ENCODE measurements at regions not wholly inside any gene's neighbourhood (a gene's known extent, or its start where the extent isn't known, plus 50 kb on each side); places are given as distances from the start of the nearest gene placed in this dataset.

GRCh38 chr2:191748528-191749180 lies 70.7 kb downstream of the NABP1 start (continued):
- TF ChIP-seq MLLT1 (IDR thresholded peaks at IDR 0.05) = no peak
- no peak for TF ChIP-seq STAT3 (IDR thresholded peaks at IDR 0.05; ENCODE audit: low read depth, low read length)
- TF ChIP-seq TAF1 (IDR thresholded peaks at IDR 0.05; ENCODE audit: borderline replicate concordance, low read depth, low read length) = no peak
- no peak for TF ChIP-seq ZBTB40 (IDR thresholded peaks at IDR 0.05; ENCODE audit: borderline replicate concordance)
- TF ChIP-seq RFX5 (IDR thresholded peaks at IDR 0.05; ENCODE audit: low read depth, low read length) = no peak

- H2AFZ ChIP-seq (ENCODE audit: control insufficient read depth, low read depth, low read length) = peak overlapping the region; percentile 41; the same call in 1 of the 2 replicates
- no peak overlapping the region for H3K9ac ChIP-seq (ENCODE audit: control insufficient read depth, insufficient read depth, low read length)
- ChIA-PET CTCF (interaction anchor here (0.5 to 3.9 kb wide), 5 partner anchors 9 to 1468 kb away, joined by 3 to 32 read pairs (median 3); no protein-coding TSS in a partner anchor), SMC1A (ENCODE audit: uncharacterized antibody, unreplicated experiment) (interaction anchor here (0.9 to 3.0 kb wide), 7 partner anchors 8 to 194 kb away, joined by 3 to 14 read pairs (median 6); no protein-coding TSS in a partner anchor), RAD21 (ENCODE audit: unreplicated experiment) (interaction anchor here (0.5 kb wide), 1 partner anchor 8 kb away, joined by 3 read pairs; no protein-coding TSS in a partner anchor), POLR2A (interaction anchor here (1.1 to 2.8 kb wide), 2 partner anchors 9 to 24 kb away, joined by 3 to 9 read pairs; no protein-coding TSS in a partner anchor)
- H3K27me3 ChIP-seq (replicated peaks in 1 of 2; ENCODE audit: control insufficient read depth in 2 of 2, insufficient read depth in 2 of 2, low read length in 1 of 2) = no peaks in the 10 kb centered on the region
- H3K4me3 ChIP-seq = no peak overlapping the region
- H3K4me1 ChIP-seq (ENCODE audit: control insufficient read depth, insufficient read depth, low read length) = peaks cover 10% of the 10 kb centered on the region
- H3K9me3 ChIP-seq (replicated peaks; ENCODE audit: control insufficient read depth, insufficient read depth, low read length) = no peaks in the 10 kb centered on the region
- in situ Hi-C loops (cut with MboI) (no loop called here), intact Hi-C loops (cut with micrococcal nuclease; ENCODE audit: unreplicated experiment) (no loop called here)
- no TSS peak for BruUV-seq (replicated peaks)
- no peaks in the 10 kb centered on the region for H3K79me2 ChIP-seq (ENCODE audit: control insufficient read depth, insufficient read depth, low read length)
- no peak for DNase-seq (ENCODE audit: low read depth, low spot score)
- WGBS (ENCODE audit: insufficient coverage, insufficient replicate concordance, low lambda C conversion rate, missing lambda C conversion rate) = 35% methylated on average over 4 of the region's 4 CpGs
- H3K36me3 ChIP-seq (ENCODE audit: control insufficient read depth in 2 of 2, insufficient read depth in 2 of 2, low read length in 1 of 2) = no peaks in the 10 kb centered on the region
- no peak for FAIRE-seq
- no peaks in the 10 kb centered on the region for H4K20me1 ChIP-seq (ENCODE audit: control insufficient read depth, insufficient read depth)
- peak overlapping the region; percentile 58; the same call in 1 of the 2 replicates for H3K27ac ChIP-seq (ENCODE audit: control insufficient read depth, insufficient read depth)
- ATAC-seq = peak; percentile 30
- TF ChIP-seq BACH1 (IDR thresholded peaks at IDR 0.05; ENCODE audit: borderline replicate concordance) = no peak
- TF ChIP-seq CHD4 (IDR thresholded peaks at IDR 0.05) = no peak
- no peak for TF ChIP-seq TAF1 (IDR thresholded peaks at IDR 0.05; ENCODE audit: borderline replicate concordance, low read depth, low read length)
- peak overlapping the region; percentile 66; the same call in 1 of the 2 replicates for H3K4me2 ChIP-seq (ENCODE audit: control insufficient read depth, insufficient read depth)
These were observed 71.2 kb downstream of the NABP1 start for GRCh38 chr2:191749181-191749540.
